Sigmoid colon (tissue), 4 donors: ENCODE measurements at regions not wholly inside any gene's neighbourhood (a gene's known extent, or its start where the extent isn't known, plus 50 kb on each side); places are given as distances from the start of the nearest gene placed in this dataset.

ENCODE experiments used
- EP300 ChIP-seq, 4 donors: sonication (generic); formaldehyde crosslinking; IDR thresholded peaks; one replicate each; pipeline ENCODE4 v1.6.1; 2017; ENCODE audit warnings: antibody characterized with exemption in 4 of 4
- POLR2A ChIP-seq, 2 donors: fragments of 450-650 bp; IDR thresholded peaks; one replicate each; pipeline ENCODE4 v1.6.1; 2016; ENCODE audit warnings: antibody characterized with exemption in 2 of 2, mild to moderate bottlenecking in 2 of 2, moderate library complexity in 2 of 2
- POLR2AphosphoS5 ChIP-seq, 4 donors: sonication (generic); formaldehyde crosslinking; IDR thresholded peaks; one replicate each; pipeline ENCODE4 v1.6.1; 2017; ENCODE audit warnings: antibody characterized with exemption in 4 of 4
- TF ChIP-seq, protein P1 (sequence below), 4 experiments: fragments of 450-650 bp in 3 of 4; fragments of 200-600 bp in 1 of 4; IDR thresholded peaks; one replicate each; pipeline ENCODE4 v1.5.1; 2016 to 2019; ENCODE audit warnings: antibody characterized with exemption in 4 of 4, mild to moderate bottlenecking in 3 of 4, moderate library complexity in 2 of 4

DNA sequence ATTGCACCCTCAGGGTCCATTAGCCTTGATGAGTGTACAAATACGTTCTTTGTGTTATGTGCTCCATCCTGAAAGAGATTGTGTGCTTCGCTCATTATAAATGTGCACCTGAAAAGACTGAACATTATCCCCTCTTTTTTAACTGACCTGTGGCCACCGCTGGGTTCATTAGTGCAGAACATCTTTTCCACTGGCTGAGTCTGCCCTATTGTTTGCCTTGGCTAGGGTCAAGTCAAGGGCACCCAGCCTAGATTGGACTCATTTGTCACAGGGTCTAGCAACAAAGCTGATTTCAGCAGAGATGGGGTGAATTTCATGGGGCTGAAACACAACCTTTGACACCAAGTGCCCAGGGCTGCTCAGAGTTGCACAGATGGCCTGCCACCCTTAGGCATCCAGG is 764.1 kb upstream of the ARRDC3 start:
- TF ChIP-seq, protein P1, sequence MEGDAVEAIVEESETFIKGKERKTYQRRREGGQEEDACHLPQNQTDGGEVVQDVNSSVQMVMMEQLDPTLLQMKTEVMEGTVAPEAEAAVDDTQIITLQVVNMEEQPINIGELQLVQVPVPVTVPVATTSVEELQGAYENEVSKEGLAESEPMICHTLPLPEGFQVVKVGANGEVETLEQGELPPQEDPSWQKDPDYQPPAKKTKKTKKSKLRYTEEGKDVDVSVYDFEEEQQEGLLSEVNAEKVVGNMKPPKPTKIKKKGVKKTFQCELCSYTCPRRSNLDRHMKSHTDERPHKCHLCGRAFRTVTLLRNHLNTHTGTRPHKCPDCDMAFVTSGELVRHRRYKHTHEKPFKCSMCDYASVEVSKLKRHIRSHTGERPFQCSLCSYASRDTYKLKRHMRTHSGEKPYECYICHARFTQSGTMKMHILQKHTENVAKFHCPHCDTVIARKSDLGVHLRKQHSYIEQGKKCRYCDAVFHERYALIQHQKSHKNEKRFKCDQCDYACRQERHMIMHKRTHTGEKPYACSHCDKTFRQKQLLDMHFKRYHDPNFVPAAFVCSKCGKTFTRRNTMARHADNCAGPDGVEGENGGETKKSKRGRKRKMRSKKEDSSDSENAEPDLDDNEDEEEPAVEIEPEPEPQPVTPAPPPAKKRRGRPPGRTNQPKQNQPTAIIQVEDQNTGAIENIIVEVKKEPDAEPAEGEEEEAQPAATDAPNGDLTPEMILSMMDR (IDR thresholded peaks at IDR 0.05) = no peak
- no peak for TF ChIP-seq EP300 (IDR thresholded peaks at IDR 0.05)
- no peak for TF ChIP-seq POLR2A (IDR thresholded peaks at IDR 0.05)
- TF ChIP-seq POLR2AphosphoS5 (IDR thresholded peaks at IDR 0.05) = no peak
